Endothelial cell of umbilical vein (primary cell): ENCODE measurements at regions not wholly inside any gene's neighbourhood (a gene's known extent, or its start where the extent isn't known, plus 50 kb on each side); places are given as distances from the start of the nearest gene placed in this dataset.
A peak's percentile ranks its signal among the peaks of the same experiment; 100 is the strongest.

Experiments used
- BruUV-seq: library from RNA; stranded (reverse); fragments of 400-500 nt; replicated peaks from 2 replicates; lab custom pipeline; 2021; lab: Mats Ljungman, UMichigan
- CTCF ChIA-PET: fragments of 300-600, 350-600 bp; sonication (Branson Sonifier 250); formaldehyde crosslinking; loops from one replicate; lab custom pipeline; 2021; ENCODE audit warnings: antibody characterized with exemption, inconsistent platforms; lab: Charles Lee
- POLR2A ChIA-PET: fragments of 300-600, 350-600 bp; sonication (Branson Sonifier 250); formaldehyde crosslinking; loops from one replicate; lab custom pipeline; 2021; ENCODE audit warnings: antibody characterized with exemption, inconsistent platforms; lab: Charles Lee
- DNase-seq: peaks from one replicate; pipeline ENCODE4 v3.0.0-alpha.2; 2011; ENCODE audit warnings: low read depth, low spot score
- FAIRE-seq: peaks from 2 replicates; lab custom pipeline; 2011; peaks lifted over from hg19 to GRCh38; lab: Jason Lieb, UNC
- H2AFZ ChIP-seq: 2 replicates; pipeline ENCODE4 v1.6.0; 2012; ENCODE audit warnings: low read depth, low read length, control low read depth, inconsistent platforms
- H3K27ac ChIP-seq: 2 replicates; pipeline ENCODE4 v1.5.1; 2011; ENCODE audit warnings: low read depth, mild to moderate bottlenecking, control low read depth, low read length, moderate library complexity; ENCODE audit not compliant: insufficient read depth
- H3K27me3 ChIP-seq, 2 experiments: 2 replicates each; pipeline versions ENCODE4 v1.6.0 to v1.6.1; 2011; ENCODE audit warnings: low read length in 2 of 2, mixed read lengths in 1 of 2; ENCODE audit not compliant: control insufficient read depth in 2 of 2, insufficient read depth in 2 of 2
- H3K36me3 ChIP-seq, 2 experiments: 2 replicates in 1 of 2; 3 replicates in 1 of 2; pipeline ENCODE4 v1.5.1; 2011; ENCODE audit warnings: low read length in 2 of 2, mild to moderate bottlenecking in 1 of 2, moderate library complexity in 1 of 2; ENCODE audit not compliant: control insufficient read depth in 2 of 2, insufficient read depth in 2 of 2; ENCODE audit errors: extremely low read depth in 1 of 2
- H3K4me1 ChIP-seq: 3 replicates; pipeline ENCODE4 v1.5.1; 2011; ENCODE audit warnings: mild to moderate bottlenecking, low read length; ENCODE audit not compliant: control insufficient read depth, insufficient read depth; ENCODE audit errors: extremely low read depth
- H3K4me2 ChIP-seq: 2 replicates; pipeline ENCODE4 v1.6.1; 2011; ENCODE audit warnings: low read length, control low read depth, mixed read lengths; ENCODE audit not compliant: insufficient read depth
- H3K4me3 ChIP-seq, 3 experiments: fragments of 200-600 bp in 1 of 3; sonication (generic), shearing (Covaris generic) in 1 of 3; replicated peaks in 1 of 3; 2 replicates each; pipeline ENCODE4 v1.5.1; 2011 to 2016; ENCODE audit warnings: control low read depth in 3 of 3, low read length in 3 of 3, mild to moderate bottlenecking in 2 of 3, inconsistent platforms in 1 of 3, low read depth in 1 of 3, moderate library complexity in 1 of 3; ENCODE audit not compliant: insufficient read depth in 1 of 3
- H3K79me2 ChIP-seq: 2 replicates; pipeline ENCODE4 v1.6.0; 2012; ENCODE audit warnings: low read length, inconsistent platforms; ENCODE audit not compliant: control insufficient read depth, insufficient read depth
- H3K9ac ChIP-seq: replicated peaks from 2 replicates; pipeline ENCODE3; 2011; ENCODE audit warnings: low read length, control low read depth; ENCODE audit not compliant: insufficient read depth; ENCODE audit errors: extremely low read depth
- H3K9me1 ChIP-seq: replicated peaks from 3 replicates; pipeline ENCODE4 v1.6.0; 2011; ENCODE audit warnings: mild to moderate bottlenecking, low read length; ENCODE audit not compliant: control insufficient read depth, insufficient read depth; ENCODE audit errors: extremely low read depth
- H3K9me3 ChIP-seq: replicated peaks from 2 replicates; pipeline ENCODE4 v1.5.1; 2012; ENCODE audit warnings: low read length, inconsistent platforms; ENCODE audit not compliant: control insufficient read depth, insufficient read depth
- H4K20me1 ChIP-seq: replicated peaks from 2 replicates; pipeline ENCODE3; 2011; ENCODE audit warnings: mild to moderate bottlenecking, low read length; ENCODE audit not compliant: control insufficient read depth, insufficient read depth; ENCODE audit errors: extremely low read depth
- CTCF ChIP-seq, 2 donors: IDR thresholded peaks; 1 replicate in 1 of 2; 2 replicates in 1 of 2; pipeline ENCODE4 v1.5.1; 2011; ENCODE audit warnings: low read length in 2 of 2, mild to moderate bottlenecking in 2 of 2, moderate library complexity in 2 of 2, control low read depth in 1 of 2, inconsistent platforms in 1 of 2, low read depth in 1 of 2; ENCODE audit not compliant: insufficient read depth in 1 of 2; ENCODE audit errors: extremely low read depth in 1 of 2
- EZH2 ChIP-seq: IDR thresholded peaks from 2 replicates; pipeline ENCODE4 v1.6.1; 2012; ENCODE audit warnings: borderline replicate concordance, low read depth, mild to moderate bottlenecking, moderate library complexity, low read length, inconsistent platforms; ENCODE audit not compliant: severe bottlenecking
- FOS ChIP-seq: IDR thresholded peaks from 2 replicates; pipeline ENCODE4 v1.6.1; 2011; ENCODE audit warnings: mild to moderate bottlenecking, low read length, moderate library complexity, borderline replicate concordance; ENCODE audit not compliant: insufficient read depth
- GATA2 ChIP-seq: IDR thresholded peaks from 2 replicates; pipeline ENCODE4 v1.7.0; 2011; ENCODE audit warnings: low read depth, mild to moderate bottlenecking, moderate library complexity, mixed read lengths, low read length; ENCODE audit not compliant: insufficient read length, insufficient read depth
- JUN ChIP-seq: IDR thresholded peaks from 2 replicates; pipeline ENCODE4 v1.6.1; 2011; ENCODE audit warnings: borderline replicate concordance, low read depth; ENCODE audit not compliant: insufficient read length, insufficient read depth
- MAX ChIP-seq: IDR thresholded peaks from 2 replicates; pipeline ENCODE4 v1.6.1; 2011; ENCODE audit not compliant: insufficient read depth, insufficient read length
- MYC ChIP-seq: IDR thresholded peaks from one replicate; pipeline ENCODE4 v1.6.1; 2011; ENCODE audit warnings: mild to moderate bottlenecking, low read depth, low read length
- POLR2A ChIP-seq: IDR thresholded peaks from 2 replicates; pipeline ENCODE4 v1.6.1; 2012; ENCODE audit warnings: low read depth, mild to moderate bottlenecking, control low read depth, low read length
- POLR2AphosphoS5 ChIP-seq: IDR thresholded peaks from 2 replicates; pipeline ENCODE4 v1.6.1; 2012; ENCODE audit warnings: low read depth, mild to moderate bottlenecking, control low read depth, low read length, moderate library complexity; ENCODE audit not compliant: insufficient read depth
- dilution Hi-C: fragments of 300-500 bp; cut with MboI; formaldehyde crosslinking; loops from one replicate; pipeline ENCODE4 v1.15.0; 2019; ENCODE audit warnings: low sequenced_read_pairs; ENCODE audit not compliant: extremely low pct_ligation_motif_present
- intact Hi-C: fragments of 100-400 bp; cut with micrococcal nuclease; formaldehyde crosslinking; loops from one replicate; pipeline ENCODE4 v1.10.0; 2022

GRCh38 chr13:40167327-40167726, 499.1 kb downstream of the FOXO1 start:
- H3K27me3 ChIP-seq = no peaks in the 10 kb centered on the region
- no peaks in the 10 kb centered on the region for H3K9me1 ChIP-seq
- no TSS peak for BruUV-seq
- H3K36me3 ChIP-seq = no peaks in the 10 kb centered on the region
- FAIRE-seq = no peak
- DNase-seq = peak; percentile 55
- no peak overlapping the region for H3K9ac ChIP-seq
- ChIA-PET POLR2A (no interaction called here), CTCF (interaction anchor here (2.3 to 3.7 kb wide), 2 partner anchors 8 to 12 kb away, joined by 5 to 10 read pairs; no protein-coding TSS in a partner anchor)
- no peak for TF ChIP-seq EZH2
- no peak for TF ChIP-seq MAX
- TF ChIP-seq POLR2AphosphoS5 = no peak
- TF ChIP-seq FOS = no peak
- no peak for TF ChIP-seq POLR2A
- TF ChIP-seq JUN = no peak
- TF ChIP-seq CTCF (IDR thresholded peaks at IDR 0.05; ENCODE audit: extremely low read depth in 1 of 2, insufficient read depth in 1 of 2, low read depth in 1 of 2, low read length in 2 of 2) = no peak
- TF ChIP-seq MYC = no peak
- TF ChIP-seq GATA2 = no peak
- dilution Hi-C loops = no loop called here
- no peaks in the 10 kb centered on the region for H3K9me3 ChIP-seq
- no peaks in the 10 kb centered on the region for H4K20me1 ChIP-seq
- H3K4me1 ChIP-seq = peaks cover 14% of the 10 kb centered on the region
- no peaks in the 10 kb centered on the region for H3K79me2 ChIP-seq
- intact Hi-C loops = no loop called here
- H2AFZ ChIP-seq = no peak overlapping the region
- H3K27ac ChIP-seq = no peak overlapping the region
- H3K4me3 ChIP-seq = no peak overlapping the region
- H3K4me2 ChIP-seq = no peak overlapping the region
